ENCODE measurements at regions not wholly inside any gene's neighbourhood (a gene's known extent, or its start where the extent isn't known, plus 50 kb on each side); places are given as distances from the start of the nearest gene placed in this dataset.

GRCh38 chr17:59483860-59484259, 81.5 kb upstream of the DHX40 start:
- ChIA-PET POLR2A (no interaction called here), CTCF (interaction anchor here (0.7 kb wide), 1 partner anchor 154 kb away, joined by 3 read pairs; no protein-coding TSS in a partner anchor)
- TF ChIP-seq CTCF (IDR thresholded peaks at IDR 0.05; ENCODE audit: insufficient read depth, low read length, missing control alignments), result no peak
- H3K4me3 ChIP-seq (ENCODE audit: low read depth, low read length), result no peak overlapping the region
- no peak for DNase-seq (ENCODE audit: low read depth, low spot score)

GRCh38 chr17:59485015-59485414, 80.4 kb upstream of the DHX40 start:
- DNase-seq (ENCODE audit: low read depth, low spot score), result no peak

GRCh38 chr17:59485946-59486345, 79.5 kb upstream of the DHX40 start:
- CTCF ChIA-PET, result interaction anchor here (1.3 kb wide), 1 partner anchor 44 kb away, joined by 6 read pairs; no protein-coding TSS in a partner anchor

More at GRCh38 chr17:59485015-59485414, 80.4 kb upstream of the DHX40 start:
- no peak overlapping the region for H3K4me3 ChIP-seq (ENCODE audit: low read depth, low read length)
- ChIA-PET CTCF (interaction anchor here (1.2 kb wide), 1 partner anchor 174 kb away, joined by 3 read pairs; no protein-coding TSS in a partner anchor), POLR2A (no interaction called here)
- no peak for TF ChIP-seq CTCF (IDR thresholded peaks at IDR 0.05; ENCODE audit: insufficient read depth, low read length, missing control alignments)

GRCh38 chr17:59487161-59487873, 78.1 kb upstream of the DHX40 start:
- CTCF ChIA-PET, result interaction anchor here (1.3 kb wide), 1 partner anchor 46 kb away, joined by 6 read pairs; no protein-coding TSS in a partner anchor
- POLR2A ChIA-PET, result no interaction called here
- DNase-seq (ENCODE audit: low read depth, low spot score), result no peak
- TF ChIP-seq CTCF (IDR thresholded peaks at IDR 0.05; ENCODE audit: insufficient read depth, low read length, missing control alignments), result no peak
- H3K4me3 ChIP-seq (ENCODE audit: low read depth, low read length), result 0 out of 2 replicates have a peak overlapping the region, but pooled peaks have one; percentile 4

More at GRCh38 chr17:59485946-59486345, 79.5 kb upstream of the DHX40 start:
- POLR2A ChIA-PET, result no interaction called here
- TF ChIP-seq CTCF (IDR thresholded peaks at IDR 0.05; ENCODE audit: insufficient read depth, low read length, missing control alignments), result no peak
- no peak overlapping the region for H3K4me3 ChIP-seq (ENCODE audit: low read depth, low read length)
- DNase-seq (ENCODE audit: low read depth, low spot score), result no peak

- POLR2A ChIA-PET, result no interaction called here
Measured at GRCh38 chr17:59488805-59489204, 76.6 kb upstream of the DHX40 start.

More at GRCh38 chr17:59488805-59489204, 76.6 kb upstream of the DHX40 start:
- no peak for TF ChIP-seq CTCF (IDR thresholded peaks at IDR 0.05; ENCODE audit: insufficient read depth, low read length, missing control alignments)
- DNase-seq (ENCODE audit: low read depth, low spot score), result no peak
- CTCF ChIA-PET, result no interaction called here
- no peak overlapping the region for H3K4me3 ChIP-seq (ENCODE audit: low read depth, low read length)

Data from AG04449 (cell line).